GM23248 (cell line): ENCODE measurements at regions not wholly inside any gene's neighbourhood (a gene's known extent, or its start where the extent isn't known, plus 50 kb on each side); places are given as distances from the start of the nearest gene placed in this dataset.
A peak's percentile ranks its signal among the peaks of the same experiment; 100 is the strongest.
"Not testable (repeated sequence)": the region's sequence is repeated elsewhere in the genome, so short reads cannot be mapped to it uniquely, and the experiment has no call there.

Source experiments
- DNase-seq: peaks from one replicate; pipeline ENCODE4 v3.0.0-alpha.2; 2015
- H2AFZ ChIP-seq: fragments of 200-600 bp; sonication (generic); 2 replicates; pipeline ENCODE4 v1.6.1; 2016; ENCODE audit warnings: antibody characterized with exemption
- H3F3A ChIP-seq: fragments of 200-600 bp; sonication (generic); 2 replicates; pipeline ENCODE4 v1.6.1; 2016; ENCODE audit warnings: mild to moderate bottlenecking, antibody characterized with exemption, mixed run types; ENCODE audit not compliant: insufficient read depth
- H3K27ac ChIP-seq: fragments of 200-600 bp; sonication (generic); 2 replicates; pipeline ENCODE4 v1.5.1; 2016; ENCODE audit warnings: mild to moderate bottlenecking
- H3K27me3 ChIP-seq: fragments of 200-600 bp; sonication (generic); replicated peaks from 2 replicates; pipeline ENCODE4 v1.6.1; 2016; ENCODE audit warnings: mild to moderate bottlenecking; ENCODE audit not compliant: insufficient read depth
- H3K36me3 ChIP-seq: fragments of 200-600 bp; sonication (generic); 2 replicates; pipeline ENCODE4 v1.6.1; 2016; ENCODE audit warnings: low read depth, mild to moderate bottlenecking
- H3K4me1 ChIP-seq: fragments of 200-600 bp; sonication (generic); 2 replicates; pipeline ENCODE4 v1.6.1; 2016; ENCODE audit warnings: mild to moderate bottlenecking; ENCODE audit not compliant: insufficient read depth
- H3K4me2 ChIP-seq: fragments of 200-600 bp; sonication (generic); one replicate; pipeline ENCODE4 v1.6.1; 2016; ENCODE audit warnings: mild to moderate bottlenecking; ENCODE audit not compliant: unreplicated experiment
- H3K4me3 ChIP-seq: fragments of 200-600 bp; sonication (generic); 2 replicates; pipeline ENCODE4 v1.5.1; 2016; ENCODE audit warnings: mild to moderate bottlenecking
- H3K79me2 ChIP-seq: fragments of 200-600 bp; sonication (generic); 2 replicates; pipeline ENCODE4 v1.6.1; 2016; ENCODE audit warnings: mild to moderate bottlenecking; ENCODE audit not compliant: insufficient read depth
- H3K9ac ChIP-seq: fragments of 200-600 bp; sonication (generic); 2 replicates; pipeline ENCODE4 v1.6.1; 2016; ENCODE audit warnings: mild to moderate bottlenecking
- H3K9me2 ChIP-seq: fragments of 200-600 bp; sonication (generic); 2 replicates; pipeline ENCODE4 v1.6.1; 2016; ENCODE audit warnings: mixed run types, mild to moderate bottlenecking, moderate library complexity; ENCODE audit not compliant: insufficient read depth
- H3K9me3 ChIP-seq: fragments of 200-600 bp; sonication (generic); one replicate; pipeline ENCODE4 v1.6.1; 2017; ENCODE audit warnings: low read depth
- H4K20me1 ChIP-seq: fragments of 200-600 bp; sonication (generic); 2 replicates; pipeline ENCODE4 v1.6.0; 2016; ENCODE audit not compliant: insufficient read depth
- WGBS, 2 experiments: methylation state at CpG; one replicate each; pipeline ENCODE4 v1.1.6; 2015 to 2017; ENCODE audit warnings: low lambda C conversion rate in 2 of 2, low coverage in 1 of 2; ENCODE audit errors: missing lambda C conversion rate in 2 of 2; 5-methylcytosine and 5-hydroxymethylcytosine counted together
- in situ Hi-C: fragments of 300-500 bp; cut with MboI; formaldehyde crosslinking; loops from 2 replicates; pipeline ENCODE4 v1.15.0; 2020

DNA sequence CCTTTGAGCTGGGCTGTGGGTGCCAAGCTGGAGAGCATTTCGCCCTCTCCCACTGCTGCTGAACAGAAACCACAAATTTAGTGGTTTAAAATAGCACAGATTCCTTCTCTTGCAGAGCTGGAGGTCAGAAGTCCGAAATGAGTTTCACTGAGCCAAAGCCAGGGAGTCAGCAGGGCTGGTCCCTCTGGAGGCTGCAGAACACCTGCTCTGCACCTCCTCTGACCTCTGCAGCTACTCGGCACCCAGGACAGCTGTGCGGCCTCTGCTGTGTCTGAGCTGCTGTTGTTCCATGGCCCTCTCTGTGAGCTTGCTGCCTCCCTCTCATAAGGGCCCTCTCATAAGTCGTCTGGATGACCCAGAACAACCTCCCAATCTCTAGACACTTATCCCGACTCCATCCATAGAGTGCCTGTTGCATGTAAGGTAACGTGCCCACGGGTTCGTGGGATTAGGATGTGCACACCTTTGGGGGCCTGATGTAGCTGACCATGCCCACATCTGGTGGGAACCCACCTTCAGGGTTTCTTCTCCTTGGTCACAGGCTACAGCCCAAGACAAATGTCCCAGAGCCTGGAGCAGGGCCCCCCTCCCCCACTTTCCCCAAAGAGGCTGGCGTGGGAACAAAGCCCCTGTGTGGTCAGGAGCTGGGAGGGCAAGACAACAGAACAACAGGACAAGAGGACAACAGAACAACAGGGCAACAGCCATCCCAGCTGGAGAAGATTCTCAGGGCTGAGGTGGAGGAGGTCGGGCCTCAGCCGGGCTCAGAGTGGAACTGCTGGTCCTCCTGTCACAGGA is 177.2 kb downstream of the LMLN start:
- H3K9me2 ChIP-seq, H2AFZ ChIP-seq, H3K79me2 ChIP-seq, in situ Hi-C loops, H3K4me2 ChIP-seq, H3K27ac ChIP-seq, H3K9ac ChIP-seq, H3K27me3 ChIP-seq, H4K20me1 ChIP-seq, H3K36me3 ChIP-seq, H3K9me3 ChIP-seq, H3K4me1 ChIP-seq, H3K4me3 ChIP-seq, H3F3A ChIP-seq, DNase-seq: not testable (repeated sequence)
- WGBS, 2 experiments: 20 to 57% methylated on average over 3 to 4 of the region's 12 CpGs

DNA sequence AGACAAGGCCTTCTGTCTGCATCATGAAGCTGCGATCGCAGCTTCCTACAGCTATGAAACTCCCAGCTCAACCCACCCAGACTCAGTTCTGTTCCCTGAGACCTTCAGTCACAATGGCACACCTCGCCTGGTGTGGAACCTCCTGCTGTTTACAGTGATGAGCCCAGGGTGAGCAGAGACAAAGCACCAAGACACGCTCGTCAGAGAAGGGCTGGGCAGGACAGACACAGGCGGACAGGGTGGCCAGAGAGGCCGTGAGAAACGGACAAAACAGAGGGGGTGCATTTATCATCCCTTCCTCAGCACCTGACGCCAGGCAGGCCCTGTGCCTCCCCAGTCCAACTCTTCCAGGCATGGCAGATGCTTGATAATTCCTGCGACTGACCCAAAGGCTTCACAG is 178.2 kb downstream of the LMLN start:
- H3K4me3 ChIP-seq, in situ Hi-C loops, H3K9ac ChIP-seq, DNase-seq, H3K27me3 ChIP-seq, H3K4me1 ChIP-seq, H3K79me2 ChIP-seq, H3K9me3 ChIP-seq, H3K4me2 ChIP-seq, H2AFZ ChIP-seq, H3K36me3 ChIP-seq, H3K9me2 ChIP-seq, H4K20me1 ChIP-seq, H3K27ac ChIP-seq, H3F3A ChIP-seq: not testable (repeated sequence)
- WGBS, 2 experiments: 70 to 72% methylated on average over 7 to 9 of the region's 10 CpGs

DNA sequence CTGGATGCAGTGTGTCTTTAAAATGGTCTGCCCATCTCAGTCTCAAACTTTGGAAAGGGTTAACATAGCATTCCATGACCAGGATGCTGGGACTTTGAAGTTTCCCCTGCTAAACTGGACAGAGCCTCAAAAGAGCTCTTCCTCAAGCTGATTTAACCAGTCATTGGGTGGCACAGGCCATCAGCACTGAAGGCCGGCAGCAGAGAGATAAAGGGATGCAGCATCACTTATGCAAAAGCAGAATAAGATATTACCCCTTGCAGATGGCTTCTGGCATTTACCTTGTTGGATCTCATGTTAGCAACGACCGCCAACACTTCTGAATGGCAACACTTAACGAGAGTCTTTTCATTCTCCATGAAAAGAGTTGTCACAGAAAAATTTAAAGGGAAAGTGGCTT is 179.0 kb downstream of the LMLN start:
- WGBS, 2 experiments: 35 to 42% methylated on average over 4 of the region's 4 CpGs
- H3K4me3 ChIP-seq, H3K27me3 ChIP-seq, H4K20me1 ChIP-seq, H3K79me2 ChIP-seq, H3K9ac ChIP-seq, H3K4me1 ChIP-seq, H3K4me2 ChIP-seq, H3K36me3 ChIP-seq, H3K27ac ChIP-seq, H3K9me3 ChIP-seq, DNase-seq, H2AFZ ChIP-seq, in situ Hi-C loops, H3K9me2 ChIP-seq, H3F3A ChIP-seq: not testable (repeated sequence)

DNA sequence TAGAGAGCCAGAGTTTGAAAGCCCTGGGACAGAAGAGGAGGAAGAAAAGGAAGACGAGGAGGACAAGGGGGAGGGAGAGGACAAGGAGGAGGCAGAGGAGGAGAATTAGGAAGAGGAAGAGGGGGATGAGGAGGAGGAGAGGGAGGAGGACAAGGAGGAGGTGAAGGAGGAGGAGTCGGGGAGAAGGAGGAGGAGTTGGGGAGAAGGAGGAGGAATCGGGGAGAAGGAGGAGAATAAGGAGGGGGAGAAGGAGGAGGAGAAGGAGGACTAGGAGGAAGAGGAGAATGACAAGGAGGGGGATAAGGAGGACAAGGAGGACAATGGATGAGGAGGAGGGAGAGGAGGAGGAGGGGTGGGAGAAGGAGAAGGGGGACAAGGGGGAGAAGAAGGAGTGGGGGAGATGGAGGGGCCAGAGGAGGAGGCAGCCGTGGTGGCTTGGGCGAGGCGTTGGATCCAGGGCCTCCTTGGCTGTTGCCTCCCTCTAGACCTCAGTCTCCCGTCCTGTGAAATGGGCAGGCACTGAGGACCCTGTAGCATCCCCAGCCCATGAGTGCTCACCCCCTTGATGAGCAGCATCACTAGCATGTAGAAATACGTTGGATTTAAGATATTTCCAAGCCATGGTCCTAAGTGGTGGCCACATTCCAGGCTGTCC is 179.6 kb downstream of the LMLN start:
- 35 to 37% methylated on average over 4 to 8 of the region's 8 CpGs for WGBS, 2 experiments
- in situ Hi-C loops: not testable (repeated sequence)

GRCh38 chr3:198143300-198144137 is 183.5 kb downstream of the LMLN start:
- in situ Hi-C loops, H3K79me2 ChIP-seq, H3K4me1 ChIP-seq, H3K36me3 ChIP-seq, H3K4me3 ChIP-seq, H3K27me3 ChIP-seq, H3K9ac ChIP-seq, H3K4me2 ChIP-seq, H4K20me1 ChIP-seq, H3K9me2 ChIP-seq, H3K27ac ChIP-seq, H3K9me3 ChIP-seq, H3F3A ChIP-seq, H2AFZ ChIP-seq, DNase-seq: not testable (repeated sequence)
- WGBS, 2 experiments: 52 to 57% methylated on average over 11 of the region's 15 CpGs

More for the DNA sequence above, 179.6 kb downstream of the LMLN start:
- H3K79me2 ChIP-seq, H3K4me2 ChIP-seq, H3K9ac ChIP-seq, H3K9me3 ChIP-seq, DNase-seq, H2AFZ ChIP-seq, H3K36me3 ChIP-seq, H3K4me1 ChIP-seq, H4K20me1 ChIP-seq, H3K27me3 ChIP-seq, H3K4me3 ChIP-seq, H3K9me2 ChIP-seq, H3K27ac ChIP-seq, H3F3A ChIP-seq: not testable (repeated sequence)

DNA sequence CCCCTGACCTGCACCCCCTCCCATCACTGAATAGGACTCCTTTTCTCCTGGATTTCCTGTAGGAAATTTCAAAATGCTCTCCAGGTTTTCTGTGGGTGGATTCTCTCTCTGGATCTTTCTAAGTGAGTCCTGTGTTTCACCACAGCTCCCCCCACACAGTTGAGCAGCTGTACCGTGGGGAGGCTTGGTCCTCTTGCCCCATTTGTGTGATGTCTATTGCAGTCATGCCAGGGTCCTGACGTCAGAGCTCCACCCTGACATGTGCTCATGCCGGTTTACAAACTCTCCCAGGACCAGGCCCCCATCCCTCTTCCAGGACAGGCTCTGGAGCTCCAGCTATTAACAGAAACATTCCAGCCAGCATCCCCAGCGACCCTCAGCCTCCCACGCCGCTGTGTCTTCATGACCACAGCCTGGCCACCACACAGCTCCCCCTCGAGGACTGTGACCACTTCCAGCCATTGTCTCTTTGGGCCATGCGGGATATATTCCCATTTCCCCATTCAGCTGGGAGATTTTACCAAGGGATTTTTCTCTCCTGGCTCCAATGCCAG is 185.3 kb downstream of the LMLN start:
- in situ Hi-C loops, H3K4me1 ChIP-seq, H3K9me3 ChIP-seq, H4K20me1 ChIP-seq, H3K9me2 ChIP-seq, H3K36me3 ChIP-seq, H3F3A ChIP-seq, H3K9ac ChIP-seq, H3K4me2 ChIP-seq, H2AFZ ChIP-seq, H3K27me3 ChIP-seq, H3K4me3 ChIP-seq, H3K79me2 ChIP-seq, H3K27ac ChIP-seq: not testable (repeated sequence)
- 3 to 9% methylated on average over 3 to 4 of the region's 8 CpGs for WGBS, 2 experiments
- peak; percentile 61 for DNase-seq

- H3K27me3 ChIP-seq, H3K79me2 ChIP-seq, H3K9me3 ChIP-seq, H3K9me2 ChIP-seq, H3K36me3 ChIP-seq, H3K9ac ChIP-seq, H2AFZ ChIP-seq, in situ Hi-C loops, H3K4me2 ChIP-seq, H3K4me3 ChIP-seq, H3F3A ChIP-seq, H3K4me1 ChIP-seq, H3K27ac ChIP-seq, H4K20me1 ChIP-seq: not testable (repeated sequence)
- 62 to 66% methylated on average over 4 to 5 of the region's 5 CpGs for WGBS, 2 experiments
- peak; percentile 2 for DNase-seq
Observed at GRCh38 chr3:198146070-198146469, 186.1 kb downstream of the LMLN start.
